Loucy (cell line): ENCODE measurements at regions not wholly inside any gene's neighbourhood (a gene's known extent, or its start where the extent isn't known, plus 50 kb on each side); places are given as distances from the start of the nearest gene placed in this dataset.

ENCODE experiments used
- H2AFZ ChIP-seq: fragments of 200-600 bp; sonication (generic); 2 replicates; pipeline ENCODE4 v1.6.0; 2016; ENCODE audit warnings: antibody characterized with exemption, mild to moderate bottlenecking, low read length, moderate library complexity
- H3F3A ChIP-seq: fragments of 200-600 bp; 2 replicates; pipeline ENCODE4 v1.6.0; 2016; ENCODE audit warnings: antibody characterized with exemption, low read depth, mild to moderate bottlenecking
- H3K27me3 ChIP-seq: fragments of 200-600 bp; sonication (generic); 2 replicates; pipeline ENCODE4 v1.6.1; 2014; ENCODE audit warnings: low read length, mild to moderate bottlenecking; ENCODE audit not compliant: insufficient read depth, poor library complexity, severe bottlenecking
- H3K36me3 ChIP-seq: fragments of 200-600 bp; sonication (generic); 2 replicates; pipeline ENCODE4 v1.6.1; 2016; ENCODE audit warnings: low read length; ENCODE audit not compliant: insufficient read depth
- H3K4me1 ChIP-seq: fragments of 200-600 bp; sonication (generic); 2 replicates; pipeline ENCODE4 v1.5.1; 2014; ENCODE audit warnings: low read length, mild to moderate bottlenecking; ENCODE audit not compliant: insufficient read depth, poor library complexity, severe bottlenecking
- H3K4me2 ChIP-seq: fragments of 200-600 bp; sonication (generic); 2 replicates; pipeline ENCODE4 v1.6.0; 2014; ENCODE audit warnings: antibody characterized with exemption, low read length, low read depth, mild to moderate bottlenecking; ENCODE audit not compliant: poor library complexity, severe bottlenecking
- H3K4me3 ChIP-seq: fragments of 200-600 bp; sonication (generic); 2 replicates; pipeline ENCODE4 v1.5.1; 2014; ENCODE audit warnings: low read length, mild to moderate bottlenecking, mixed read lengths; ENCODE audit not compliant: poor library complexity, severe bottlenecking
- H3K79me2 ChIP-seq: fragments of 200-600 bp; sonication (generic); 2 replicates; pipeline ENCODE4 v1.6.1; 2014; ENCODE audit warnings: low read length; ENCODE audit not compliant: insufficient read depth
- H3K9ac ChIP-seq: fragments of 200-600 bp; sonication (generic); 2 replicates; pipeline ENCODE4 v1.6.0; 2014; ENCODE audit warnings: mild to moderate bottlenecking, low read depth, low read length, moderate library complexity; ENCODE audit not compliant: poor library complexity, severe bottlenecking
- H3K9me2 ChIP-seq: fragments of 200-600 bp; sonication (generic); replicated peaks from 2 replicates; pipeline ENCODE4 v1.6.1; 2016; ENCODE audit warnings: low read depth, low read length, mixed read lengths
- H3K9me3 ChIP-seq: fragments of 200-600 bp; sonication (generic); 2 replicates; pipeline ENCODE4 v1.6.1; 2014; ENCODE audit warnings: mild to moderate bottlenecking, antibody characterized with exemption, low read length, low read depth; ENCODE audit not compliant: insufficient read depth
- H4K20me1 ChIP-seq: fragments of 200-600 bp; sonication (generic); 2 replicates; pipeline ENCODE4 v1.6.0; 2014; ENCODE audit warnings: antibody characterized with exemption, low read length, mild to moderate bottlenecking; ENCODE audit not compliant: insufficient read depth, poor library complexity, severe bottlenecking
- CTCF ChIP-seq: fragments of 200-600 bp; sonication (generic); conservative IDR thresholded peaks from 2 replicates; pipeline ENCODE4 v1.5.1; 2014; ENCODE audit warnings: mild to moderate bottlenecking, antibody characterized with exemption, low read length
- EZH2phosphoT487 ChIP-seq: fragments of 200-600 bp; IDR thresholded peaks from 2 replicates; pipeline ENCODE4 v1.6.1; 2018; ENCODE audit warnings: antibody characterized with exemption, mild to moderate bottlenecking, moderate library complexity, borderline replicate concordance

GRCh38 chr3:8080464-8080863 is 421.2 kb upstream of the LMCD1 start:
- Histone ChIP-seq H4K20me1 (no peaks in the 10 kb centered on the region), H3K36me3 (no peaks in the 10 kb centered on the region), H3K9me3 (no peaks in the 10 kb centered on the region), H3K4me1 (no peaks in the 10 kb centered on the region), H3K4me3 (no peak overlapping the region), H3K4me2 (no peak overlapping the region), H3K27me3 (no peaks in the 10 kb centered on the region), H3K79me2 (no peaks in the 10 kb centered on the region), H3K9me2 (no peaks in the 10 kb centered on the region), H3K9ac (no peak overlapping the region), H3F3A (no peaks in the 10 kb centered on the region), H2AFZ (no peak overlapping the region)
- TF ChIP-seq EZH2phosphoT487 (no peak), CTCF (no peak)

- Histone ChIP-seq H3K27me3 (no peaks in the 10 kb centered on the region), H3K4me2 (no peak overlapping the region), H3K79me2 (no peaks in the 10 kb centered on the region), H4K20me1 (no peaks in the 10 kb centered on the region), H3K9me2 (no peaks in the 10 kb centered on the region), H3F3A (no peaks in the 10 kb centered on the region), H3K9ac (no peak overlapping the region), H3K4me3 (no peak overlapping the region), H2AFZ (no peak overlapping the region), H3K4me1 (no peaks in the 10 kb centered on the region), H3K9me3 (no peaks in the 10 kb centered on the region), H3K36me3 (no peaks in the 10 kb centered on the region)
- no peak for TF ChIP-seq CTCF
- no peak for TF ChIP-seq EZH2phosphoT487
These were observed 416.1 kb upstream of the LMCD1 start for GRCh38 chr3:8085498-8085897.

GRCh38 chr3:8087951-8088350 is 413.7 kb upstream of the LMCD1 start:
- Histone ChIP-seq H3K27me3 (no peaks in the 10 kb centered on the region), H3K36me3 (no peaks in the 10 kb centered on the region), H3K4me1 (no peaks in the 10 kb centered on the region), H3K79me2 (no peaks in the 10 kb centered on the region), H3K9ac (no peak overlapping the region), H3K4me2 (no peak overlapping the region), H4K20me1 (no peaks in the 10 kb centered on the region), H2AFZ (no peak overlapping the region), H3K9me3 (no peaks in the 10 kb centered on the region), H3K4me3 (no peak overlapping the region), H3F3A (no peaks in the 10 kb centered on the region), H3K9me2 (no peaks in the 10 kb centered on the region)
- TF ChIP-seq EZH2phosphoT487 (no peak), CTCF (no peak)
